AG10803 (cell line): ENCODE measurements at regions not wholly inside any gene's neighbourhood (a gene's known extent, or its start where the extent isn't known, plus 50 kb on each side); places are given as distances from the start of the nearest gene placed in this dataset.

Source experiments
- DNase-seq: peaks from one replicate; pipeline ENCODE4 v3.0.0; 2010; ENCODE audit warnings: low read depth
- H3K4me3 ChIP-seq: 2 replicates; pipeline ENCODE4 v1.5.1; 2011; ENCODE audit warnings: mild to moderate bottlenecking, low read length, control low read depth
- TF ChIP-seq, protein P1 (sequence below): conservative IDR thresholded peaks from 2 replicates; pipeline ENCODE4 v1.5.1; 2011; ENCODE audit warnings: mild to moderate bottlenecking, low read length, control low read depth, inconsistent platforms

DNA sequence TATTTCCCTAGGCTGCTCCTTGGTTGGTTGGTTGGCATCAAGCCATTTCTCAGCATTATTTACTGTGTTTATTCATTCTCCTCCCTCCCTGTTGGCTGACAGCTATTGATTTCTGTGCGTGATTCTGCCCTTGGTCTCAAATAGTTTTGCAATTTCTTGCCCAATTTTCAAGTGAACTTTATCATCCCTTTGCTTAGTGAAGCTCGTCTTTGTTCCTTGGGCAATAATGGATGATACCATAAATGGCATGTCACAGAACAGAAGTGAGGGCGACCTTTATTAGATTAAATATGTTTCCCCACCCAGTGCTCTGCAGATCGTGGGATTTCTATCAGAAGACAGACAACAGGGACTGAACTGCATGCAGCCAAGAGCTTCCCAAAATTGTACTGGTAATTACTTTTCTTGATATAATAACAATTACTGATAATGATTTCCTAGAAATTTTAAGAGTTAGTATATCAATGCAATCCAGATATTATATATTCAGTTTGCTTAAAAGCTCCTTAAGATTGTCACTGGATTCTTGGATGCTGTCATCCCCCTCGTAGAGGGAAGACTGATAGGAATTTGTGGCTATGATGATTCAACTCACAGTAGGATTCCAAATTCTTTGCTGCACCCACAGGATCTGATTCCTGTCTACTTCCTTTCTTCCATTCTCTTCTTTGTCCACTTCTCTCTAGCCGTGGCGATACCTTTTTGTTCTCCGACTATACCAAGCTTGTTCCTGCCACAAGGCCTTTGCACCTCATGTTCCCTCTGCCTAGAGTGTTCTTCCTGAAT lies 122.1 kb upstream of the KAZN start:
- DNase-seq = peak; percentile 66

DNA sequence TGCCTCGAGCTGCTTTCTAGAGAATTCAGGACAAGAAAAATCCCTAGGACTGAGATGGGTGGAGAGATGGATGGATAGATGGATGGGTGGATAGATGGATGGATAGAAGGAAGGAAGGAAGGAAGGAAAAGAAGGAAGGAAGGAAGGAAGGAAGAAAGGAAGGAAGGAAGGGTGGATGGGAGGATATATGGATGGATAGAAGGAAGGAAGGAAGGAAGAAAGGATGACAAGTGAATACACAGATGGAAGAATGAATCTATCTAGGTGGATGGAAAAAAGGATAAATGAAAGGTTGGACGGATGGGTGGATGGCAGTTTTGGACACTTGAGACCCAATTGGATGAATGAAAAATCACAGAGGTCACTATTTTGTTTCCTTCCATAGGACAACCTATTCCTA lies 120.4 kb upstream of the KAZN start:
- no peak for DNase-seq
- TF ChIP-seq, protein P1, sequence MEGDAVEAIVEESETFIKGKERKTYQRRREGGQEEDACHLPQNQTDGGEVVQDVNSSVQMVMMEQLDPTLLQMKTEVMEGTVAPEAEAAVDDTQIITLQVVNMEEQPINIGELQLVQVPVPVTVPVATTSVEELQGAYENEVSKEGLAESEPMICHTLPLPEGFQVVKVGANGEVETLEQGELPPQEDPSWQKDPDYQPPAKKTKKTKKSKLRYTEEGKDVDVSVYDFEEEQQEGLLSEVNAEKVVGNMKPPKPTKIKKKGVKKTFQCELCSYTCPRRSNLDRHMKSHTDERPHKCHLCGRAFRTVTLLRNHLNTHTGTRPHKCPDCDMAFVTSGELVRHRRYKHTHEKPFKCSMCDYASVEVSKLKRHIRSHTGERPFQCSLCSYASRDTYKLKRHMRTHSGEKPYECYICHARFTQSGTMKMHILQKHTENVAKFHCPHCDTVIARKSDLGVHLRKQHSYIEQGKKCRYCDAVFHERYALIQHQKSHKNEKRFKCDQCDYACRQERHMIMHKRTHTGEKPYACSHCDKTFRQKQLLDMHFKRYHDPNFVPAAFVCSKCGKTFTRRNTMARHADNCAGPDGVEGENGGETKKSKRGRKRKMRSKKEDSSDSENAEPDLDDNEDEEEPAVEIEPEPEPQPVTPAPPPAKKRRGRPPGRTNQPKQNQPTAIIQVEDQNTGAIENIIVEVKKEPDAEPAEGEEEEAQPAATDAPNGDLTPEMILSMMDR = no peak
- H3K4me3 ChIP-seq = no peak overlapping the region

More for the DNA sequence above, 122.1 kb upstream of the KAZN start:
- TF ChIP-seq, protein P1 = no peak
- no peak overlapping the region for H3K4me3 ChIP-seq

DNA sequence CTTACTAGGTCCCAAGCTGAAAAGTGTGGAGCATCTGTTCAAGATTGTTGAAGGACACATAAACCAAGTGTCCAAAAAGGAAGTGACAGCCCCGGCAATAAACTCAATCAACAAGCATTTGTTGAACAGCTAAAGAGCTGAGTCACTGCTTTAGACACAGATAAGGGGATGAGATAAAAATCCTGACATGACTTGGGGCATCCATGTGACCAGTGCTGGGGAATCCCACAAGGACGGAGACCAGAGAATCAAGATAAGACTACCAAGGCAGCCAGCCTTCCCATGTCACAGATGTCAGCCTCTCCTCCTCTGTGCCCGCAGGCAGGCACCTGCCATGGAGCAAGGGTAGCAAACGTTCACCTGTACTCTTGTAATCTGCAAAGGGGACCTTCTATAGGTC lies 118.6 kb upstream of the KAZN start:
- no peak overlapping the region for H3K4me3 ChIP-seq
- TF ChIP-seq, protein P1 = no peak
- DNase-seq = no peak

GRCh38 chr1:14482784-14483450 lies 115.6 kb upstream of the KAZN start:
- TF ChIP-seq, protein P1 = no peak
- no peak overlapping the region for H3K4me3 ChIP-seq
- DNase-seq = no peak

- H3K4me3 ChIP-seq = no peak overlapping the region
Observed at GRCh38 chr1:14485285-14485684, 113.2 kb upstream of the KAZN start.

GRCh38 chr1:14486401-14487201 lies 111.9 kb upstream of the KAZN start:
- TF ChIP-seq, protein P1 = no peak
- peak; percentile 98 for DNase-seq
- H3K4me3 ChIP-seq = no peak overlapping the region

More at GRCh38 chr1:14485285-14485684, 113.2 kb upstream of the KAZN start:
- no peak for DNase-seq
- TF ChIP-seq, protein P1 = no peak
